ENCODE measurements at regions not wholly inside any gene's neighbourhood (a gene's known extent, or its start where the extent isn't known, plus 50 kb on each side); places are given as distances from the start of the nearest gene placed in this dataset.

GRCh38 chr6:56375806-56376205 is 128.4 kb upstream of the COL21A1 start:
- Histone ChIP-seq H3K9me3 (ENCODE audit: insufficient read depth, low read length, severe bottlenecking) (no peaks in the 10 kb centered on the region), H3K27ac (ENCODE audit: low read length) (no peak overlapping the region), H3K27me3 (ENCODE audit: insufficient read depth, low read length, poor library complexity) (no peaks in the 10 kb centered on the region), H3K36me3 (ENCODE audit: insufficient read depth, low read length) (no peaks in the 10 kb centered on the region), H4K20me1 (ENCODE audit: insufficient read depth, low read length) (no peaks in the 10 kb centered on the region), H3K9ac (ENCODE audit: low read depth, low read length) (no peak overlapping the region), H3K4me3 (ENCODE audit: low read depth in 1 of 2, low read length in 2 of 2) (no peak overlapping the region), H2AFZ (ENCODE audit: low read depth, low read length) (no peak overlapping the region), H3K4me1 (ENCODE audit: insufficient read depth, low read length) (no peaks in the 10 kb centered on the region), H3K4me2 (ENCODE audit: insufficient read depth, low read length) (no peak overlapping the region), H3K79me2 (ENCODE audit: insufficient read depth, low read length) (no peaks in the 10 kb centered on the region)
- DNase-seq (no peak), ATAC-seq (ENCODE audit: insufficient read depth, low read depth) (no peak)
- TF ChIP-seq CTCF (IDR thresholded peaks at IDR 0.05; ENCODE audit: borderline replicate concordance, extremely low read depth, low read length, poor library complexity, severe bottlenecking) (no peak), EZH2 (IDR thresholded peaks at IDR 0.05; ENCODE audit: borderline replicate concordance, low read depth, low read length, severe bottlenecking) (no peak)

GRCh38 chr6:56374841-56375369 is 127.5 kb upstream of the COL21A1 start:
- no peak overlapping the region for H3K4me2 ChIP-seq (ENCODE audit: insufficient read depth, low read length)
- H4K20me1 ChIP-seq (ENCODE audit: insufficient read depth, low read length) = no peaks in the 10 kb centered on the region
- H3K9ac ChIP-seq (ENCODE audit: low read depth, low read length) = no peak overlapping the region
- no peak overlapping the region for H2AFZ ChIP-seq (ENCODE audit: low read depth, low read length)
- no peak overlapping the region for H3K27ac ChIP-seq (ENCODE audit: low read length)
- TF ChIP-seq CTCF (IDR thresholded peaks at IDR 0.05; ENCODE audit: borderline replicate concordance, extremely low read depth, low read length, poor library complexity, severe bottlenecking) (no peak), EZH2 (IDR thresholded peaks at IDR 0.05; ENCODE audit: borderline replicate concordance, low read depth, low read length, severe bottlenecking) (no peak)
- H3K27me3 ChIP-seq (ENCODE audit: insufficient read depth, low read length, poor library complexity) = no peaks in the 10 kb centered on the region
- DNase-seq (no peak), ATAC-seq (ENCODE audit: insufficient read depth, low read depth) (no peak)
- H3K9me3 ChIP-seq (ENCODE audit: insufficient read depth, low read length, severe bottlenecking) = no peaks in the 10 kb centered on the region
- no peaks in the 10 kb centered on the region for H3K4me1 ChIP-seq (ENCODE audit: insufficient read depth, low read length)
- H3K36me3 ChIP-seq (ENCODE audit: insufficient read depth, low read length) = no peaks in the 10 kb centered on the region
- no peaks in the 10 kb centered on the region for H3K79me2 ChIP-seq (ENCODE audit: insufficient read depth, low read length)
- H3K4me3 ChIP-seq (ENCODE audit: low read depth in 1 of 2, low read length in 2 of 2) = no peak overlapping the region

- Histone ChIP-seq H3K9ac (ENCODE audit: low read depth, low read length) (no peak overlapping the region), H3K79me2 (ENCODE audit: insufficient read depth, low read length) (no peaks in the 10 kb centered on the region), H2AFZ (ENCODE audit: low read depth, low read length) (no peak overlapping the region), H3K27ac (ENCODE audit: low read length) (no peak overlapping the region), H4K20me1 (ENCODE audit: insufficient read depth, low read length) (no peaks in the 10 kb centered on the region), H3K4me2 (ENCODE audit: insufficient read depth, low read length) (no peak overlapping the region), H3K27me3 (ENCODE audit: insufficient read depth, low read length, poor library complexity) (no peaks in the 10 kb centered on the region), H3K4me3 (ENCODE audit: low read depth in 1 of 2, low read length in 2 of 2) (no peak overlapping the region), H3K9me3 (ENCODE audit: insufficient read depth, low read length, severe bottlenecking) (no peaks in the 10 kb centered on the region), H3K36me3 (ENCODE audit: insufficient read depth, low read length) (no peaks in the 10 kb centered on the region), H3K4me1 (ENCODE audit: insufficient read depth, low read length) (no peaks in the 10 kb centered on the region)
- DNase-seq (no peak), ATAC-seq (ENCODE audit: insufficient read depth, low read depth) (no peak)
- TF ChIP-seq CTCF (IDR thresholded peaks at IDR 0.05; ENCODE audit: borderline replicate concordance, extremely low read depth, low read length, poor library complexity, severe bottlenecking) (no peak), EZH2 (IDR thresholded peaks at IDR 0.05; ENCODE audit: borderline replicate concordance, low read depth, low read length, severe bottlenecking) (no peak)
Measured at GRCh38 chr6:56372406-56372995, 125.1 kb upstream of the COL21A1 start.
